GM18858 (cell line): ENCODE measurements at regions not wholly inside any gene's neighbourhood (a gene's known extent, or its start where the extent isn't known, plus 50 kb on each side); places are given as distances from the start of the nearest gene placed in this dataset.
"Not testable (repeated sequence)": the region's sequence is repeated elsewhere in the genome, so short reads cannot be mapped to it uniquely, and the experiment has no call there.

Source experiments
- ATAC-seq: cut with Tn5 transposase; IDR thresholded peaks from one replicate; pipeline ENCODE4 v1.9.1; 2021; ENCODE audit not compliant: unreplicated experiment

DNA sequence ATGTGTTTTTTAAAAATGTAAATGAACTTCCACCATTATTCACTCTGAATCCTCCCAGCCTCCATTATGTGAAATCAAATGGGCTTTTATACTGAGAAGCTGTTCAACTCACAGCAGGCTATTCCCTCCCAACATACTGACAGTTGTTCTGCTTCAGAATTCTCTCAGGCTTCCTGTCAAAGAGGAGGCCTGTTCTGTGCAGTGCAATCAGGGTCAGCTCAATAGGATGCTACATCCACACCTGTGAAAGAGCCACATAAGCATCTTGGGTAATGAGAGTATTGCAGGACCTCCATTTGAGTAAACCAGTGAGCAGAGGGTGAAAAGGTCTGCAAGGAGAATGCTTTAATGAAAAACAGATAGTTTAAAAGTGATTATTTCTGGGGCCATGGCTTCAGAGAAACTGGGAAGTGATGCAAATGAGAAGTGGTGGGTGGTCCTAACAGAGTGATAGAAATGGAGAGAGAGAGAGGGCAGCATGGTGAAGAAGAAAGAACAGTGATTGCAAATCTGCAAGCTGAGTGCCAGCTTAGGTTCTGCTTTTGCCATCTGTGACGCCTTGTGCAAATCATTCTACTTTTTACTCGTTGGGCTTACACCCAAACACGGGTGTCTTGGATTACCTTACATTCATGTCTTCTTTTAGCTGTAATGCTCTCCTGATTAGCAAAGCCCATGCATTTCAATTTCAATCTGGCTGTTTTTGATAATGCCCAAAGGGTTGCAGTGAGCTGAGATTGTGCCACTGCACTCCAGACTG lies 202.5 kb upstream of the NMUR2 start:
- no peak for ATAC-seq

DNA sequence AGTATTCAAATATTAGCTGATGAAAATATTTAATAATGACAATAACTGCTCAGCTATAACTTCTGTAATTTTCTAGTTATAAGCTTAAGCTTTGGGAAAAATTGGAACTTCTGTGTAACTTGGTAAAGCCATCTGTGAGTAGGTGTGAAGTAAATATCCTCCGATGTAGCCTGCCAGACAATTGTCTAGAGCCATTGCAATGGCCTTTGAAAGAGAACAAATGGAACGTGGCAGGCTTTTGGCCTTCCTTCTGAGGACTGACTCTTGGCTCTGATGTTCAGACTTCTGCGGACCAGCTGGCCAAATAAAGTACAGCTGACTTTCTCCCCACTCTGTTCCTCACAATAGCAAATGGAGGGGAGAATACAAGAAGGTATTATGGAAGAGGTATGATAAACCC lies 203.4 kb upstream of the NMUR2 start:
- no peak for ATAC-seq

DNA sequence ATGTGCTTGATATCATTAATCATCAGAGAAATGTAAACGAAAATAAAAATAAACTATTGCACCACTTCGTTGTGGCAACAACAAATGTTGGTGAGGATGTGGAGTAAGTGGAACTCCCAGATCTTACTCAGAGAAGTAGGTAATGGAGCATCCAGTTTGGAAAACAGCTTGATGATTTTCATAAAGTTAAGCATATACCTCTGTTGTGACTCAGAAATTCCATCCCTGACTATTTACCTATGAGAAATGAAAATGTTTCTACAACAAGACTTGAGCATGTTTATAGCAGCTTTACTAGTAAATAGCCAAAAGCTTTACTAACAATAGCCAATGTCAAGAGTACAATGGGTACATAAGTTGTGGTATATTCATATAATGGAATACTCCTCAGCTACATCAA lies 214.7 kb upstream of the NMUR2 start:
- ATAC-seq, result no peak

DNA sequence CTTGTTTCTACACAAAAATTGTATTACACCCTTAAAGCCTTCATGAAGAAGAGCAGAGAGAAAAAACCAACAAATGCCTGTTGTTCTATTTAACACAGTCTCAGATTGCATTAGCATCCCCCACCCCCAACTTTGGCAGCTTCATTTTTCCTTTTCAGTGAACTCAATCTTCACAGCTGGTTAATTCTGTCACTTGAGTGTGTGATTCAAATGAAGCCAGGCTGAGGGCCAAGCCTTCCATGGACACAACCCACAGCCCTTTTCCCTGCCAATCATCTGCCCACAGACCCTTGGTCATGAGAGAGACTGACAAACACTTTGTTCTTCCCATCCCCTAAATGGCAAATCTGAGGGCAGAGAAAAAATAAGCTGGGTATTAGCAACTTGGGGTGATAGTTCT lies 217.5 kb upstream of the NMUR2 start:
- no peak for ATAC-seq

DNA sequence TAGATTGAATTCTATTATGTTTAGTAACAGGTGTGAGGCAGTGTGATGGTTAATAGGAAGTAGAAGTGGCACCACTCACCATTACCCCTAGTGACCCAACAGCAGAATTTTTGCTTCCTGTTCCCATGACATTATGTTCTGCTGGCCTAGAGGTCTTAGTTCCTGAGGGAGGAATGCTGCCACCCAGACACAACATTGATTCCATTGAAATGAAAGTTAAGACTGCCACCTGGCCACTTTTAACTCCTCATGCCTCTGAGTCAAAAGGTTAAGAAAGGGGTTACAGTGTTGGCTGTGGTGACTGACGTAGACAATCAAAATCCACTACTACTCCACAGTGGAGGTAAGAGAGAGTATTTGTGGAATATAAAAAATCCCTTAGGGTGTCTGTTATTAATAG lies 218.9 kb upstream of the NMUR2 start:
- no peak for ATAC-seq

DNA sequence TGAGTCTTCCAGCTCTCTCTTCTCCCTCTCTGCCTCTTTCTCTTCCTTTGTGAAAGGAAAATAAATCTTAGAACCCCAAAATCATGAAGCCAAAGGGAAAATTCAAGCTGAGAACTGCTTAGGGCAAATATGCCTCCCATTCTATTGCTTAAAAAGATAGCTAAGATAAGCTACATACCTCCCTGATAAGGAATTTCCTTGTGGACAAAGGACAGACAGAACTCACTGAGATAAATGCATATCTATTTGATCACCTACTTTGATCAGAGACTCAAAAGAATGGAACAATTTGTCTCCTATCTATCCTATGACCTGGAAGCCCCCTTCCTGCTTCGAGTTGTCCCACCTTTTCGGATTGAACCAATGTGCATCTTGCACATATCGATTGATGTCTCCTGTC lies 220.6 kb upstream of the NMUR2 start:
- no peak for ATAC-seq

DNA sequence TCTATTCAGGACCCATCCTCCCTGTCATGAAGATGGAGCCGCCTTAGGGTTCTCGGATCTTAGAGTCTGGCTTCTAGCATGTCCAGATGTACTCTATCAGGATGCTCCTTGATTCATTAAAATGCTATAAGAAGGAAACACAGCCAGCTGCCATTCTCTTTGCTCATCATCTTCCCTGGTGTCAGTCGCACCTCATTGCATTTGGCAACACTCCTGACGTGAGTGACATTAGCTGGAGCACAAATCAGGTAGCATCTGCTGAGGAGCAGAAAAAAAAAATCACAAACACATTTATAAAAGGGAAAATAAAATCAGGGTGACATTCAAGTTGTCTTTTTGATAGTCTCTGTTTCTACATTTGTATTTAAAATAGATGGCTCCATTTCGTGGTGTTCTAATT lies 226.1 kb upstream of the NMUR2 start:
- no peak for ATAC-seq

DNA sequence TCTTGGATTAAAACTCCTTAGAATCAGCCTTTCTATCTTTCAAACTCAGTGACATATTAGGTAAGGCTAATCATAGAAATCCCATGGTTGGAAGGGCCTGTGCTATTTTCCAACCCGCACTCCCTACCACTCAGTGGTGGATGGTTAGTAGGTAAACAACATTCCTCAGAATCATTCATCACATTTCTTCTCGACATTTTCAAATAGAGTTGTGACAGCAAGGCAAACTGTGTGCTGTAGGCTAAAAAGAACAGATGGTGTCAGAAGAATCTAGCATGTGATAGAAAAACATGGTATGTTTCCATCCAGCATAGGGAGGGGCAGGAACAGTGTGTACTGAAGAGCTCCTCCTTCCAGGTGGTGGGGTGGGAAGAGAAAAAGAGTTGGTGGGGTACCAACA lies 227.3 kb upstream of the NMUR2 start:
- ATAC-seq, result no peak

DNA sequence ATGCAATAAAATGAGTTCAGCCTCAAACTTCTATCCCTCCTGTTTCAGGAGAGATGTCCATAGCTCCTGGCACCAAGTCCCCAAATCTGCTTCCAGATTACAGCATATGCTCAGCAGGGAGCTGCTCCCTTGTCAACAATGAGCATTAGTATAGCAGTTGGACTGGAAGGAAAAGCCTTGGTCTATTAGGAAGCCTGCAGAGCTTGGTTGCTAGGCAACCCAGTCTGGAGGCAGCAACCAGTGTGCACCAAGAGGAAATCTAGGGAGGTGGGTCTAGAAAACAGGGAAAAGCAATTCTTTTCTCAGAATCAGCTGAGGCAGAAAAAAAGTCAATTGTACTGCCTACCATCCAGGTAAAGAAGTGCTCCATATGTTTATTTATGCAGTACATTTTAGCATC lies 229.5 kb upstream of the NMUR2 start:
- no peak for ATAC-seq

DNA sequence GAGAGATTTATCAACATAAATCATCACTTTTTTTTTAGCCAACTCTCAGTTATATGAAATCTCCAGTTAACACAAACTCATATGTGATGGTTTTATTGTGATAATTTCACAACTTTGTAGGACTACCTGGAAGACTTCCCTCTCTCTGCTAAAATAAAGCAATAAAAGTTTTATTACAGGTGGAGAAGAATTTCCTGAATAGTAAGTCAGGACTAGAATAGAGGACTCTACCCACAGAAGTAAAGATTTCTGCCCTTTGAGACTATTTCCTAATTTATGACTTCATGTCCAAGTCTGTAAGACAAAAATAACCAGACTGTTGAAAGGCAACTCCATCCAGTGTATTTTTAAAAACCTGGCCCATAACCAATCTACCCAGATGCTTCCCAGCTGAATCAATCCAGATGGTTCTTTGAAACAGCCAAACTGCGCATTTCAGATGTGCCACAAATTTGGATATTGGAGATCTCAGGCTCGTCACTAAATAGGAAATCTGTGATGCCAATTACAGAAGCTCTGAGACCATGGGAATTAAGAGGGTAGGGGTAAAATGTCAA lies 234.0 kb upstream of the NMUR2 start:
- no peak for ATAC-seq

DNA sequence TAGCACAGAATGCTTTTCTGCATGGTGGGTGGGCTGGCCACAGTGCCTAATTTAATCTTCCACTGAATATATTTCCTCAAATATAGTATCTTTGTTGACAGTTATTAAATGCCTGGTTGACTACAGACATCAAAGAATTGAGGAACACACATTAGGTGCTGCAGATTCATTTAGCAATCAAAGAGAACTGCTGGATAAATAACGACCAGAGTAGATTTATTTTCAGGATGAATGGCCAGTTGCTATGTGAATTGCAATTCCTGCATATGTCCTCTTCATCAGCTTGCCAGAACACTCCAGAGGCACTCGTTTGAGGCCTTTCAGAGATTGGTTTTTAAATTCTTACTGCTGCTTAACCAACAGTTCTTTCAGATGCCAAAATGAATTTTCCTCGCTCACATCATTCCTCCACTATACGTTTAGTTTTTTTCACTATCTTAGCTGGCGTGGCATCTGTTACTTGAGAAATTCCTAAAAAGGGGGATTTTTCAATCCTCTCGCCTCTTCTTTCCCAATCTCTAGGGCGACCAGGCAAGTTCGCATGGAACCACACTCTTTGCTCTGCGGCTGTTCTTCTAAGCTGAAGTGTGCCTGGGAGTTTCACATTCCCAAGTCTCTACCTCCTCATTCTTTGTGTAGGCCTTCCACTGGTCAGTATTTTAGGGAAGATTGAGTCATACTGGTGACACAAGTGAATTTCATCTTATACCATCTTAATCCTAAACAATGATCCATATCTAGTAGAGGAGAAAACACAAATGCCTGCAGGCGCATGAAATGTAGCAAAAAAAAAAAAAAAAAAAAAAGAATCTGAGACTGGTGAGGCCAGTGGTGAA lies 237.1 kb upstream of the NMUR2 start:
- ATAC-seq, result no peak

DNA sequence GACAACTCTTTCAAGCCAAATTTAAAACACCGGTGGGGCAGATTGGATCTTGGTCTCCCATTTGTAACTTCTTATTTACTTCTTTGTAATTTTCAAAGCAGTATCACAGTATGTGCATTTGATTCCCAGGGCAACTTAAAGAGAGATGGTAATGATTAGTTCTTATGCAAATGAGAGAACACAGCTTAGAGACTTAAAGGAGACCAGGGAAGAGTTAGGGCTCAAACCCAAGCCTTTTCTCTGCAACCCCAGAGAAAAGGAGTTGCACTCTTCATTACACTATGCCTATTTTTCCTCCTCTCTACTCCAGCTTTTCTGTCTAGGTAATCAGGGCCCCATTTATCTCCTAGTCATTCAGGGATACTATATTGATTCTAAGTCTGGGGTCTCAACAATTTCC lies 237.8 kb upstream of the NMUR2 start:
- ATAC-seq, result no peak

DNA sequence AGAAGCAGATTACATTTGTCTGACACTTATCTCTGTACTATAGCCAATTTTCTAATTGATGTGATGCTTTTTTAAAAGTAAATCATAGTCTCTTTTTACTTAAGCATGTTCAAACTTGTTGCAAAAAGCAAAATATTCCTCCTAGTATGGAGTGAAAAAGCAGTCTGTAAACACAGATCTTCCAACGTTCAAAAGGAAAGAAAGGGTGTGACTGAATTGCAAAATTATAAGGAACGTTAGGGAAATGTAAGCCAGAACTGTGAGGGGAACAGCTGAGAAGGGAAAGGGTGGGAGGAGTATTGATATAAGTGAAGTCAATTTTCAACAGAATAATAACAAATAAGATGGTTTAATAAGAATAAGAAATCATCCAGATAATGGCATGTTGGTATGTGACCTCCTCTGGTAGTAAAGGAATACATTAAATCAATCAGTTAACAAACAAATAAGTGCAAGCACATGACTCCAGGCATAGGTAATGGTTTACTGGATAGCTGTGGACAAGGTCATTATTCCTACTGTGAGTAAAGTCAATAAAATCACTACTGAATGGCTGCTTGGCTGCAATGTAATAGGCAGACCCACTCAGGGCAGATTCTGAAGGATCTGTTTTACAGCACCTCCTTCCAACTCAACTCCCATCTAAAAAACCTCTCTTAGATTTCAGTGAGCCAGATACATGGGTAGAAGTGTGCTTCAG lies 239.1 kb upstream of the NMUR2 start:
- ATAC-seq, result no peak

DNA sequence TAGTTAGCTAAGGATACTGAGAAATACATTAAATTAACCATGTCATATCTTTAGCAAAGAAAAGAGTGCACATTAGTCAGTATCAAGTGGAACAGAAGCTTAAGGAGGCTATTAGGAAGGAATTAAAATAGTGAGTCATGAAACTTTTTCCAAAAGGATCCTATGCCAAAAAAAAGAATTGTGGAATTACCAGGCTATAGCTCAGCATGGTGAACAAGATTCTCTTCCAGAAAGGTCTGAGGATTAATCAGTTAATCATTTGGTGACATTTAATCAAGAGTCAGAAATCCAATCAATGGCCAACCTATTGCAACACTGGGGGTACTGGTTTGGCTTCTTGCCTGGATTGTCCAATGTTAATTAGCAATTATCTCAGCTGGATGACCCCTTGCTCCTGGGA lies 244.5 kb upstream of the NMUR2 start:
- ATAC-seq, result no peak

DNA sequence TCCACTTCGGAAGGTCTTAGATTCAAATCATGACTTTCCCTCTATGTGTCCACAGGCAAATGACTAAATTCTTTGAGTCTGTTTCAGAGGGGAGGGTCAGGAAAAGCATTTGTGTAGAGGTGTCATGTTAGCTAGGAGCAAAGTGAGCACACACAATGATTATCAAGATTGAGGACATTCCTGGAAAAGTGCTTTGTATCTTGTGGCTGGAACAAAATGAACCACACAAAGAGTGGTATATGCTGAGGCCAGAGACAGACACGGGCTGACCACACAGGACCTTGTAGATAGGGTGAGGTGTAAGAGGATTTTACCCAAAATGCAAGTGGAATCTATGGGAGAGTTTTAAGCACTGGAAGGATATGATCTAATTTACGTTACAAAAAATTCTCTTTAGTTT lies 245.3 kb upstream of the NMUR2 start:
- ATAC-seq, result no peak

DNA sequence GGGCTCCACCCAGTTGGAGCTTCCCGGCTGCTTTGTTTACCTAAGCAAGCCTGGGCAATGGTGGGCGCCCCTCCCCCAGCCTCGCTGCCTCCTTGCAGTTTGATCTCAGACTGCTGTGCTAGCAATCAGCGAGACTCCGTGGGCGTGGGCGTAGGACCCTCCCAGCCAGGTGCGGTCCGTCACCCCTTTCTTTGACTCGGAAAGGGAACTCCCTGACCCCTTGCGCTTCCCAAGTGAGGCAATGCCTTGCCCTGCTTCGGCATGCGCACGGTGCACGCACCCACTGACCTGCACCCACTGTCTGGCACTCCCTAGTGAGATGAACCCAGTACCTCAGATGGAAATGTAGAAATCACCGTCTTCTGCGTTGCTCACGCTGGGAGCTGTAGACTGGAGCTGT lies 254.4 kb upstream of the NMUR2 start:
- not testable (repeated sequence) for ATAC-seq

DNA sequence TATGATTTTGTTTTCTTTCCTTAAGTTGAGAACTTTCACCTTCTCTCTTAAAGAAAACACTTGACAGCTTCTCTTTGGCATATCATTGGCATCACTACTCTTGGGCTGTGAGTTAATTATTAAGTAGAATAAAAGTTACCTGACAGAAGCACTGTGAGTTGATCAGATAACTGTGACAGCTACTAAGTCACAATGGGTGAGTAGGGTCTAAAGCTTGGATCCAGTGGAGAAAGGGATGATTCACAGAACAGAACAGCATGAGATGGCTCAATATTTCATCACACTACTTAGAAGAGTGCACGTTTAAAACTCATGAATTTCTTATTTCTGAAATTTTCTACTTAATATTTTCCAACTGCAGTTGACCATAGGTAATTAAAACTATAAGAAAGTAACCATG lies 268.5 kb upstream of the NMUR2 start:
- ATAC-seq, result no peak

DNA sequence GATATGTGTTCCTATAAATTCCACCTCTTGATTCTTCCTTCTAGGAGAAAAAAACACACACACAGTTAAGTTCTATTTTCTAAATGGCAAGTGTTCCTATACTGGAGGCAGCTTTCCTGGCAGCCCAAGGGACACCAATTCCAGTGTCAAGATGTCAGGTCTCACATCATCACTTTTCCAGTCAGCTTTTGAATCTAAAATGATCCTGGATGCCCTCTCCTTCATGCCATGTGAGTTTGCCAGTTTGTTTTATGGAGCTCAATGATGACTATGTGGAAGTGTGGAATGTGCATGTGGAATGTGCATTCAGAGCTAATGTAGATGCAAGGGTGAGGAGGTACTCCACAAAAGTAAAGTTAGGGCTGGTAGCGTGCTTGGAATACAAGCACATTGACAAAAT lies 269.3 kb upstream of the NMUR2 start:
- ATAC-seq, result no peak

DNA sequence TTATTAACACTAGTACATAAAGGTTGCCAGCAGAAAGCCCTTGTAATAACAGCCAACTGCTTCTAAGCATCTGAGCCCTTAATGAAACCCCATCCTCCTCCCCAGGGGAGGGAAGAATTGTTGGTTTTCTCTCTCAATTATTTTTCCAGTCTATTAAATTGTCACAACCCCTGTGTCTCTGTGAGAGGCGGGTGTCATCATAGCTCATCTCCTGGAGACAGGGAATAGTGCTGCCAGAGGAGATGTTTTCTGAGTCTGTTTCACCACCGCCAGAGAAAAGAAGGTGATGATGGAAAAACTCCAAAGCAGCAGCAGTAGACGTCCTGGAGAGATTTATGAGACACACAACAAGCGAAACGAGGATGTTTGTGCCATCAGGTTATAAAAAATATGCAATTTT lies 271.1 kb upstream of the NMUR2 start:
- no peak for ATAC-seq

DNA sequence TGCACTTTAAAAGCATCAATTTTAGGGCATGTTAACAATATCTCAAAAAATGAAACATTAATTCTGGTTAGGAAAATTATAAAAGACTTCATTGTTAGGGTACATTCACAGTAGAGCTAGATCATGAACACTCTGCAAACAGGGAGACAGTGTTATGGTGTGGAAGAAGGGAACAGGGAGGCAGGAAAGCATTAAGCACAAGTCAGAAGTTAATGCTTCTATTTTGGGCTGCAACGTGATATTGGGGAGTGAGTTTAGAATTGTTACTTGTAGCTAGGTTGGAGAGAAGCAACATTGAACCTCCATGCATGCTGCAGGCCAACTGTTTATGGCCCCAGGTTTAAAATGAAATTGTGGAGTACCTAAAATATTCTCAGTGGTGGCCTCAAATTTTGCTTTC lies 278.1 kb upstream of the NMUR2 start:
- no peak for ATAC-seq

DNA sequence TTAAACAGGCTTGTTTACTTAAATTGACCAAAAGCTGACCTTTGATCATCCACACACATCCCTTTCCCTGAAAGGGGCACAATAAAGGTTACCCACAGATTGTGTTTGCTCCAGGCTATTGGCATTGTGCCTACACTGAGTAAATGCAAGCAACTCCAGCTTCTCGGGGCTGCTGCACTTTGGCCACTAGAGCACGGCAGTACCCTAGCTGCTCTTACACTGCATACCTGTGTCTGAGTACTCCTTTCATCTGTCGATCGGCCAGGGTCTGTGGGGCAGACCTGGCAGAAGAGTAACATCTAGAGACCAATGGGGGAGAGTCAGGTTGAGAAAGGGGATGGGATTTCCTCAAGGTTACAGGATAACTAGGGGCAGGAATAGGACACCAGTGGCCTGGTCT lies 281.9 kb upstream of the NMUR2 start:
- ATAC-seq, result no peak
